ENCODE measurements at regions not wholly inside any gene's neighbourhood (a gene's known extent, or its start where the extent isn't known, plus 50 kb on each side); places are given as distances from the start of the nearest gene placed in this dataset.

DNA sequence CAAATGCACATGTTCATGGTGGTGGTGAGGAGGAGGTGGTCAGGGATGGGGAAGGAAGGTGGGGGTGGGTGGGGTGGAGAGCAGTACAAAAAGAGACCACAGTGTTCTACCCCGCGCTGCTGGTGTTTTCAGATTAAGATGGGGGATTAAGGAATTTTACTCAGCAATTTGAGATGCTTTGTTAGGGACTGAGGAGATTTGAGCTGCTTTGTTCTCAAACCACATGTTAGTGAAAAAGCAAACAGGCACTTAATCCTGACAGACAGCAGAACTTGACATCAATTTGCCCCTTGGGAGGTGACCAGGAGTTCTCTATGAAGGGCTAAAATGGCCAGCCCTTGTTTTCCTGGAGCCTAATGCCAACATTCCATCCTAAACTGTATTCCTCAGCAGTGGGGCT is 244.5 kb downstream of the MEIS1 start:
- TF ChIP-seq, protein P1, sequence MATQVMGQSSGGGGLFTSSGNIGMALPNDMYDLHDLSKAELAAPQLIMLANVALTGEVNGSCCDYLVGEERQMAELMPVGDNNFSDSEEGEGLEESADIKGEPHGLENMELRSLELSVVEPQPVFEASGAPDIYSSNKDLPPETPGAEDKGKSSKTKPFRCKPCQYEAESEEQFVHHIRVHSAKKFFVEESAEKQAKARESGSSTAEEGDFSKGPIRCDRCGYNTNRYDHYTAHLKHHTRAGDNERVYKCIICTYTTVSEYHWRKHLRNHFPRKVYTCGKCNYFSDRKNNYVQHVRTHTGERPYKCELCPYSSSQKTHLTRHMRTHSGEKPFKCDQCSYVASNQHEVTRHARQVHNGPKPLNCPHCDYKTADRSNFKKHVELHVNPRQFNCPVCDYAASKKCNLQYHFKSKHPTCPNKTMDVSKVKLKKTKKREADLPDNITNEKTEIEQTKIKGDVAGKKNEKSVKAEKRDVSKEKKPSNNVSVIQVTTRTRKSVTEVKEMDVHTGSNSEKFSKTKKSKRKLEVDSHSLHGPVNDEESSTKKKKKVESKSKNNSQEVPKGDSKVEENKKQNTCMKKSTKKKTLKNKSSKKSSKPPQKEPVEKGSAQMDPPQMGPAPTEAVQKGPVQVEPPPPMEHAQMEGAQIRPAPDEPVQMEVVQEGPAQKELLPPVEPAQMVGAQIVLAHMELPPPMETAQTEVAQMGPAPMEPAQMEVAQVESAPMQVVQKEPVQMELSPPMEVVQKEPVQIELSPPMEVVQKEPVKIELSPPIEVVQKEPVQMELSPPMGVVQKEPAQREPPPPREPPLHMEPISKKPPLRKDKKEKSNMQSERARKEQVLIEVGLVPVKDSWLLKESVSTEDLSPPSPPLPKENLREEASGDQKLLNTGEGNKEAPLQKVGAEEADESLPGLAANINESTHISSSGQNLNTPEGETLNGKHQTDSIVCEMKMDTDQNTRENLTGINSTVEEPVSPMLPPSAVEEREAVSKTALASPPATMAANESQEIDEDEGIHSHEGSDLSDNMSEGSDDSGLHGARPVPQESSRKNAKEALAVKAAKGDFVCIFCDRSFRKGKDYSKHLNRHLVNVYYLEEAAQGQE (IDR thresholded peaks at IDR 0.05; ENCODE audit: low read depth), result no peak
- no peak for TF ChIP-seq YY1 (IDR thresholded peaks at IDR 0.05; ENCODE audit: low read depth)
- no peak for TF ChIP-seq CREB1 (IDR thresholded peaks at IDR 0.05; ENCODE audit: low read depth)
- TF ChIP-seq ZBTB7A (IDR thresholded peaks at IDR 0.05; ENCODE audit: low read depth), result no peak
- no peak for TF ChIP-seq TAF1 (IDR thresholded peaks at IDR 0.05; ENCODE audit: low read depth)
- TF ChIP-seq, protein P2, sequence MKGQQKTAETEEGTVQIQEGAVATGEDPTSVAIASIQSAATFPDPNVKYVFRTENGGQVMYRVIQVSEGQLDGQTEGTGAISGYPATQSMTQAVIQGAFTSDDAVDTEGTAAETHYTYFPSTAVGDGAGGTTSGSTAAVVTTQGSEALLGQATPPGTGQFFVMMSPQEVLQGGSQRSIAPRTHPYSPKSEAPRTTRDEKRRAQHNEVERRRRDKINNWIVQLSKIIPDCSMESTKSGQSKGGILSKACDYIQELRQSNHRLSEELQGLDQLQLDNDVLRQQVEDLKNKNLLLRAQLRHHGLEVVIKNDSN (IDR thresholded peaks at IDR 0.05), result no peak
- TF ChIP-seq CEBPB (IDR thresholded peaks at IDR 0.05), result no peak
- TF ChIP-seq TEAD4 (IDR thresholded peaks at IDR 0.05), result no peak
- TF ChIP-seq EP300 (IDR thresholded peaks at IDR 0.05; ENCODE audit: borderline replicate concordance), result no peak
- no peak for TF ChIP-seq TCF12 (IDR thresholded peaks at IDR 0.05; ENCODE audit: low read depth)
- TF ChIP-seq RAD21 (IDR thresholded peaks at IDR 0.05; ENCODE audit: low read depth), result no peak
- TF ChIP-seq EGR1 (IDR thresholded peaks at IDR 0.05), result no peak
- no peak for TF ChIP-seq FOXM1 (IDR thresholded peaks at IDR 0.05; ENCODE audit: borderline replicate concordance, low read depth)
- TF ChIP-seq, protein P3, sequence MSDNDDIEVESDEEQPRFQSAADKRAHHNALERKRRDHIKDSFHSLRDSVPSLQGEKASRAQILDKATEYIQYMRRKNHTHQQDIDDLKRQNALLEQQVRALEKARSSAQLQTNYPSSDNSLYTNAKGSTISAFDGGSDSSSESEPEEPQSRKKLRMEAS (IDR thresholded peaks at IDR 0.05), result no peak
- TF ChIP-seq NFIC (IDR thresholded peaks at IDR 0.05), result no peak

DNA sequence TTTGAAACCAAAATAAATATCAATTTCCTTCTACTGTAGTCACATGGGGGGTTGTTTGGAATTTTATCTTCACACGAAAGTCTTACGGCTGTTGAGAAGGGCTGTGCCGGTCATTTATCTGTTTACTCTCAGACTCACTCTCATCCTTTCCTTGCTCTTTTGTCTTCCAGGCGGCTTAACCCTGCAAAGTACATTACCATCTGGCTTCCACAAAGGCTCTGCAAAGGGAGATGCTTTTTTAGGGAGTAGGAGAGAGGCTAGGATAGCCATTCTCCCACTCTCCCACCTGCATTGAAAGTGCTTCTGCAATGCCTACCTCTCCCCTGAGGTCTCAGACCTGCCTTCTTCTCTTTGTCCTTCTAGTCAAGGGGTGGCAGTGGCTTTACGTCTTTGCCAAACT is 247.6 kb downstream of the MEIS1 start:
- TF ChIP-seq RAD21 (IDR thresholded peaks at IDR 0.05; ENCODE audit: low read depth) (no peak), EGR1 (IDR thresholded peaks at IDR 0.05) (no peak), ZBTB7A (IDR thresholded peaks at IDR 0.05; ENCODE audit: low read depth) (no peak), CEBPB (IDR thresholded peaks at IDR 0.05) (no peak), TCF12 (IDR thresholded peaks at IDR 0.05; ENCODE audit: low read depth) (no peak), EP300 (IDR thresholded peaks at IDR 0.05; ENCODE audit: borderline replicate concordance) (no peak), FOXM1 (IDR thresholded peaks at IDR 0.05; ENCODE audit: borderline replicate concordance, low read depth) (no peak), TEAD4 (IDR thresholded peaks at IDR 0.05) (no peak), CREB1 (IDR thresholded peaks at IDR 0.05; ENCODE audit: low read depth) (no peak), NFIC (IDR thresholded peaks at IDR 0.05) (no peak), TAF1 (IDR thresholded peaks at IDR 0.05; ENCODE audit: low read depth) (no peak)
- TF ChIP-seq, protein P1 (IDR thresholded peaks at IDR 0.05; ENCODE audit: low read depth), result no peak
- TF ChIP-seq, protein P2 (IDR thresholded peaks at IDR 0.05), result no peak

DNA sequence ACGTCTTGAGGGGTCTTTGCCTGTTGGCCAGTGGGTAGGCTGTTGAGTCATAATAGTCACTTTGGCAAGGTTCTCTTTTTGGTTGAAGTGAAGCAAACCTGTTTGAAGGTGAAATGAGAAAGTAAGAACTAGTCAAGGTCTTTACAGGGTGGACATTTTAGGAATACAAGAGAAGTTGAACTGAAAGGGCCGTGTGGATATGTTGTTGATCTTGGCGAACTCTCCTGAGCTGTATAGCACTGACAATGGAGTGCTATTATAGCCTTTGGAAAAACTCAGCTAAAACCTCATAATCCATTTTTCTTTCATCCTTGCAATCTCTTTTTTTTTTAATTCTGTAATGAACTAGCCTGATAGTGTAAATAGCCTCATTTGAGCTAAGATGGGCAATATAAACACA is 248.1 kb downstream of the MEIS1 start:
- TF ChIP-seq, protein P3 (IDR thresholded peaks at IDR 0.05), result no peak
- TF ChIP-seq, protein P2 (IDR thresholded peaks at IDR 0.05), result no peak
- TF ChIP-seq TCF12 (IDR thresholded peaks at IDR 0.05; ENCODE audit: low read depth), result no peak
- no peak for TF ChIP-seq ZBTB7A (IDR thresholded peaks at IDR 0.05; ENCODE audit: low read depth)
- TF ChIP-seq, protein P1 (IDR thresholded peaks at IDR 0.05; ENCODE audit: low read depth), result no peak
- TF ChIP-seq RAD21 (IDR thresholded peaks at IDR 0.05; ENCODE audit: low read depth), result no peak
- TF ChIP-seq TAF1 (IDR thresholded peaks at IDR 0.05; ENCODE audit: low read depth), result no peak
- no peak for TF ChIP-seq NFIC (IDR thresholded peaks at IDR 0.05)
- TF ChIP-seq FOXM1 (IDR thresholded peaks at IDR 0.05; ENCODE audit: borderline replicate concordance, low read depth), result no peak

DNA sequence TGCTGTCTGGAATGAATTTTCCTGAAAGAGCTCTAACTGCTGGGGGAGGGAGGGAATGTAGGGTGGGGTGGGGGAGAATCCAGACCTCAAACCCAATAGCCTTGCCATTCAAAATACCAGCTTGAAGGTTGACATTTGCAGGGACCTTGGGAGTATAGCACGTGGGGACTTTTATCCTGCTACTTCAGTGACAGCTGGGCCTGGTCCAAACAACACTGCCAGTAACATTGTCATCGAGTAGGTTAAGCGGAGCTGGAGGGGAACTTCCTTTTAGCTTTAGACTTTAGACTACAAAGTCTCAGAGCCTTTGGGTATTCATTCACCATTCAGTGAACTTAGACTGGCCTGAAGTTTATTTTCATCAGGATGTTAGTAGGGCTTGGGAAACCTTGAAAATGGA is 248.7 kb downstream of the MEIS1 start:
- TF ChIP-seq RAD21 (IDR thresholded peaks at IDR 0.05; ENCODE audit: low read depth), result no peak
- no peak for TF ChIP-seq EP300 (IDR thresholded peaks at IDR 0.05; ENCODE audit: borderline replicate concordance)
- TF ChIP-seq TAF1 (IDR thresholded peaks at IDR 0.05; ENCODE audit: low read depth), result no peak
- no peak for TF ChIP-seq TEAD4 (IDR thresholded peaks at IDR 0.05)
- TF ChIP-seq EGR1 (IDR thresholded peaks at IDR 0.05), result no peak
- TF ChIP-seq TCF12 (IDR thresholded peaks at IDR 0.05; ENCODE audit: low read depth), result no peak
- TF ChIP-seq, protein P2 (IDR thresholded peaks at IDR 0.05), result no peak
- no peak for TF ChIP-seq ZBTB7A (IDR thresholded peaks at IDR 0.05; ENCODE audit: low read depth)
- TF ChIP-seq, protein P1 (IDR thresholded peaks at IDR 0.05; ENCODE audit: low read depth), result no peak

Data from Ishikawa (cell line).